Glutamatergic neuron (in vitro differentiated cells): ENCODE measurements at regions not wholly inside any gene's neighbourhood (a gene's known extent, or its start where the extent isn't known, plus 50 kb on each side); places are given as distances from the start of the nearest gene placed in this dataset.
A peak's percentile ranks its signal among the peaks of the same experiment; 100 is the strongest.

Source experiments
- DNase-seq: peaks from one replicate; pipeline ENCODE4 v3.0.0; 2022
- H3K27ac Mint-ChIP-seq: one replicate; pipeline ENCODE4 v1.8.0; 2020; ENCODE audit warnings: mild to moderate bottlenecking, mixed read lengths, inconsistent platforms; ENCODE audit not compliant: unreplicated experiment
- H3K27me3 Mint-ChIP-seq: one replicate; pipeline ENCODE4 v1.8.0; 2020; ENCODE audit warnings: mild to moderate bottlenecking, moderate library complexity, mixed read lengths, inconsistent platforms; ENCODE audit not compliant: unreplicated experiment
- H3K36me3 Mint-ChIP-seq: one replicate; pipeline ENCODE4 v1.8.0; 2020; ENCODE audit warnings: mild to moderate bottlenecking, mixed read lengths, inconsistent platforms; ENCODE audit not compliant: unreplicated experiment
- H3K4me1 Mint-ChIP-seq: one replicate; pipeline ENCODE4 v1.8.0; 2020; ENCODE audit warnings: mild to moderate bottlenecking, low read depth, mixed read lengths, inconsistent platforms; ENCODE audit not compliant: unreplicated experiment
- H3K4me3 Mint-ChIP-seq: one replicate; pipeline ENCODE4 v1.8.0; 2020; ENCODE audit warnings: mild to moderate bottlenecking, mixed read lengths, inconsistent platforms; ENCODE audit not compliant: unreplicated experiment
- H3K9me3 Mint-ChIP-seq: one replicate; pipeline ENCODE4 v1.8.0; 2020; ENCODE audit warnings: mild to moderate bottlenecking, moderate library complexity, mixed read lengths, inconsistent platforms; ENCODE audit not compliant: unreplicated experiment
- CTCF ChIP-seq: fragments of 200-600 bp; sonication (generic); IDR thresholded peaks from one replicate; pipeline ENCODE4 v1.5.0; 2021; ENCODE audit not compliant: partially characterized antibody, unreplicated experiment

- Mint-ChIP-seq H3K27me3 (no peaks in the 10 kb centered on the region), H3K9me3 (peaks cover 3% of the 10 kb centered on the region), H3K36me3 (peaks cover 10% of the 10 kb centered on the region), H3K27ac (no peak overlapping the region), H3K4me3 (no peak overlapping the region), H3K4me1 (no peaks in the 10 kb centered on the region)
- TF ChIP-seq CTCF: no peak
- no peak for DNase-seq
These were observed 1048.2 kb downstream of the SLC16A7 start for GRCh38 chr12:60644076-60644475.

GRCh38 chr12:60666895-60667294 lies 1071.1 kb downstream of the SLC16A7 start:
- no peak overlapping the region for H3K27ac Mint-ChIP-seq
- no peak for DNase-seq

GRCh38 chr12:60672949-60673348 lies 1077.1 kb downstream of the SLC16A7 start:
- H3K27me3 Mint-ChIP-seq: no peaks in the 10 kb centered on the region
- H3K27ac Mint-ChIP-seq: no peak overlapping the region
- H3K9me3 Mint-ChIP-seq: no peaks in the 10 kb centered on the region
- TF ChIP-seq CTCF: no peak
- no peaks in the 10 kb centered on the region for H3K4me1 Mint-ChIP-seq
- H3K36me3 Mint-ChIP-seq: no peaks in the 10 kb centered on the region
- no peak overlapping the region for H3K4me3 Mint-ChIP-seq
- no peak for DNase-seq

More at GRCh38 chr12:60666895-60667294, 1071.1 kb downstream of the SLC16A7 start:
- peaks cover 2% of the 10 kb centered on the region for H3K4me1 Mint-ChIP-seq
- TF ChIP-seq CTCF: no peak
- H3K4me3 Mint-ChIP-seq: no peak overlapping the region
- H3K9me3 Mint-ChIP-seq: no peaks in the 10 kb centered on the region
- H3K36me3 Mint-ChIP-seq: no peaks in the 10 kb centered on the region
- no peaks in the 10 kb centered on the region for H3K27me3 Mint-ChIP-seq

- Mint-ChIP-seq H3K27ac (no peak overlapping the region), H3K4me3 (no peak overlapping the region), H3K4me1 (no peaks in the 10 kb centered on the region), H3K9me3 (peaks cover 2% of the 10 kb centered on the region), H3K36me3 (peaks cover 5% of the 10 kb centered on the region), H3K27me3 (no peaks in the 10 kb centered on the region)
- DNase-seq: no peak
- TF ChIP-seq CTCF: peak; percentile 56
These were observed 1089.3 kb downstream of the SLC16A7 start for GRCh38 chr12:60684988-60685655.

- TF ChIP-seq CTCF: no peak
- Mint-ChIP-seq H3K36me3 (no peaks in the 10 kb centered on the region), H3K4me3 (no peak overlapping the region), H3K4me1 (no peaks in the 10 kb centered on the region), H3K9me3 (peaks cover 2% of the 10 kb centered on the region), H3K27me3 (no peaks in the 10 kb centered on the region), H3K27ac (no peak overlapping the region)
- no peak for DNase-seq
These were observed 1093.3 kb downstream of the SLC16A7 start for GRCh38 chr12:60689137-60689536.
